ENCODE measurements at regions not wholly inside any gene's neighbourhood (a gene's known extent, or its start where the extent isn't known, plus 50 kb on each side); places are given as distances from the start of the nearest gene placed in this dataset.
"Not testable (repeated sequence)": the region's sequence is repeated elsewhere in the genome, so short reads cannot be mapped to it uniquely, and the experiment has no call there.

DNA sequence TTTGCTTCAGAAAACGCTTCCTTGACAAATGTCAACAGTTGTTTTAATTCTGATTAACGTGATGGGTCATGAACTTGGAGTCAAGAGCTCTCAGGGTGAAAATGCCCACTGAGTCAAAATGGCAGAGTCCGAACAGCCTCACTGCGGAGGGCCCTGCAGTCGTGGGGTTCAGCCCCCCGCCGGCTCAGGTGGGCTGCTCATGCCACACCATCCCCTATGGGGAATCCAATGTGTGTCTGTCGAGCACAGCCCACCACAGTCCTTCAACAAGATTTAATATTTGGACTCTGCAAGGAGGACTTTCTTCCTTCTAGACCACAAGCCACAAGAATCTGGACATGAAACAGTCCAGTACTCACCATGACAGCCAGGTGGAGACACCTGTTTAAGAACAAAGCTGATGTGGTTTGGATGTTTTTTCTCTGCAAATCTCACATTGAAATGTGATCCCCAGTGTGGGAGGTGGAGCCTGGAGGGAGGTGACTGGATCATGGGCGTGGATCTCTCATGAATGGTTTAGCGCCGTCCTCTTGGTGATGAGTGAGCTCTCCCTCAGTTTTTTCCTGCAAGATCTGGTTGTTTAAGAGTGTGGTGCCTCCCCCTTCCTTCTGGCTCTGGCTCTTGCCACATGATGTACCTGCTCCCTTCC is 201.0 kb downstream of the NDUFA10 start:
- Mint-ChIP-seq H3K27ac (no peak overlapping the region), H3K27me3 (ENCODE audit: insufficient read depth) (peaks cover 9% of the 10 kb centered on the region), H3K4me1 (ENCODE audit: low read depth) (no peaks in the 10 kb centered on the region), H3K4me3 (no peak overlapping the region), H3K36me3 (ENCODE audit: low read depth) (no peaks in the 10 kb centered on the region), H3K9me3 (no peaks in the 10 kb centered on the region)
- DNase-seq (ENCODE audit: low spot score) = no peak
- intact Hi-C loops (cut with micrococcal nuclease) = no loop called here

DNA sequence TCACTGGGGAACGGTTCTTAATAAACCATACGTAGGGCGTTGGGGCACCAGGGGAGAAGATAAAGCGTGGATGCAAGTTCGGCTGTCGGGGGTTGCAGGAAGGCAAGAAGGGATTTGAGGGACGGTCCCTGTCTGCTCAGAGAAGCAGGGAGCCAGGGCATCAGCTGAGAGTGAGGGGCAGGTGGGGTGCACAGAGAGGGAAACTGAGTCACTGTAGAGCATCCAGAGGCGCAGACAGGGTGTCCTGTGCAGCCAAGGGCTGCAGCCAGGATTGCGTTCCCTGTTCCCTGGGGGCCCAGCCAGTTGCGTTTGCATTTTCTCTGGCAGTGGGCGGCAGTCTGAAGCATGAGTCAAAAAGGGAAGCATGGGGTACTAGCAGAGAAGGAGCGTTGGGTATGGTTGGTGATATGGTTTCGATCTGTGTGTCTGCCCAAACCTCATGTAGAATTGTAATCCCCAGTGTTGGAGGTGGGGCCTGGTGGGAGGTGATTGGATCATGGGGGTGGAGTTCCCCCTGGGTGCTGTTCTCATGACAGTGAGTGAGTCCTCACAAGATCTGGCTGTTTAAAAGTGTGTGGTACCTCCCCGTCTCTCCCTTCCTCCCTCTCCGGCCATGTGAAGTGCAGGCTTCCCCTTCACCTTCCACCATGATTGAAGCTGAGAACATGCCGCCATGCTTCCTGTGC is 202.9 kb downstream of the NDUFA10 start:
- Mint-ChIP-seq H3K36me3 (ENCODE audit: low read depth) (no peaks in the 10 kb centered on the region), H3K27me3 (ENCODE audit: insufficient read depth) (peaks cover 9% of the 10 kb centered on the region), H3K27ac (no peak overlapping the region), H3K4me3 (no peak overlapping the region), H3K4me1 (ENCODE audit: low read depth) (no peaks in the 10 kb centered on the region), H3K9me3 (no peaks in the 10 kb centered on the region)
- no peak for DNase-seq (ENCODE audit: low spot score)
- intact Hi-C loops (cut with micrococcal nuclease) = no loop called here

DNA sequence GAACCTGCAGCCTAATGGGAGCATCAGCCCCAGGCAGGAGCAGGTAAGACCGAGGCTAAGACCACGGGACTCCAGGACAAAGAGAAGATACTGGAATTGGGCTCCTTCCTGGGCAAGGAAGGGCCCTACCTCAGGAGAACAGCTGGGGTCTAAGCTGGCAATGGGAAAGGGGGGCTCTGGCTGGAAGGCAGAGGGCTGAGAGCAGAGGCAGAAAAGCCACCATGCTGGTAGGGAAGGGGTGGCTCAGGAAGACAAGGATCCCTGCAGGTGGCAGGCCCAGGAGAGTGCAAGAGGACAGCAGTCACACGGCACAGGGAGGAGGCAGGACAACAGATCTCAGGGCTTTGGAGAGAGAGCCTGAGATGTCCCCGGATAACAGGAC is 203.5 kb downstream of the NDUFA10 start:
- intact Hi-C loops (cut with micrococcal nuclease) = no loop called here
- H3K4me3 Mint-ChIP-seq = no peak overlapping the region
- H3K27me3 Mint-ChIP-seq (ENCODE audit: insufficient read depth) = peaks cover 9% of the 10 kb centered on the region
- no peaks in the 10 kb centered on the region for H3K36me3 Mint-ChIP-seq (ENCODE audit: low read depth)
- H3K27ac Mint-ChIP-seq = no peak overlapping the region
- no peak for DNase-seq (ENCODE audit: low spot score)
- H3K9me3 Mint-ChIP-seq = no peaks in the 10 kb centered on the region
- H3K4me1 Mint-ChIP-seq (ENCODE audit: low read depth) = no peaks in the 10 kb centered on the region

DNA sequence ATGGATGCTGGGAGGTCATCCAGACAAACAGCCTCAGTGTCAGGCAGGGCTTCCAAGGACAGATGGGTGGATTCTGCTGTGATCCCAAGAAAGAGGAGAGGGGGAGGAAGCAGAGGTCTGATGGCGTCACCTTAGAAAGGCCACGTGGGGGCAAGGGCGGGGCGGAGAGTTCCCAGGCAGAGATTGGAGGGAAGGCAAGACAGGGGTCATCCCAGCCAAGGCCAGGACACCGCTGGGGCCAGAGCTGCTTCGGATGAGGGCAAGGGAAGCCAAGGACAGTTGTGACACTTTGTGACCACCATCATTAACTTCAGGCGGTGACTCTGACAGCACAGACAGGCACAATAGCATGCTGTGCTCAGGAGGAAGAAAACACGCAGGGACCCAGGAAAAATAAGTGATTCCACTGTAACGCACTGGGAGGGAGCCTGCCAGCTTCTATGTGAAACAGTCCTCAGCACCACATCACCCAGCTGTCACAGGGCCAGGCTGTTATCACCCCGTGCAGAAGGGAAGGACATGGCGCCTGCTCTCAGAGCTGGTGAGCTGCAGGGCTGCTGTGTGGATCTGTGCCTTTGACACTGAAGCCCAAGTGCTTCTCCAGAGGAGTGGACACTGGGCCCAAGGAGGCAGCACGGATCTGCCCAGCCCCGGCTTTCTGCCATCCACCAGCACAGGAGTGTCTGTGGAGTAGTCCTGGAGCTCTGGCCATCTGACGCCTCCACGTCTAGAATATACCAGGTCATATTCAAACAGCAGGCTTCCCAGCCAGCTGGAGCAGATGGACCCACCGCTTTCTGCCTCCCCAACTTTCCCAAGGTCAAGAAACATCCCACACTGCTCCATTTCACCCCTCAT is 204.1 kb downstream of the NDUFA10 start:
- Mint-ChIP-seq H3K4me1 (ENCODE audit: low read depth) (no peaks in the 10 kb centered on the region), H3K36me3 (ENCODE audit: low read depth) (no peaks in the 10 kb centered on the region), H3K27ac (no peak overlapping the region), H3K4me3 (no peak overlapping the region), H3K9me3 (no peaks in the 10 kb centered on the region), H3K27me3 (ENCODE audit: insufficient read depth) (peaks cover 9% of the 10 kb centered on the region)
- DNase-seq (ENCODE audit: low spot score) = no peak
- intact Hi-C loops (cut with micrococcal nuclease) = no loop called here

DNA sequence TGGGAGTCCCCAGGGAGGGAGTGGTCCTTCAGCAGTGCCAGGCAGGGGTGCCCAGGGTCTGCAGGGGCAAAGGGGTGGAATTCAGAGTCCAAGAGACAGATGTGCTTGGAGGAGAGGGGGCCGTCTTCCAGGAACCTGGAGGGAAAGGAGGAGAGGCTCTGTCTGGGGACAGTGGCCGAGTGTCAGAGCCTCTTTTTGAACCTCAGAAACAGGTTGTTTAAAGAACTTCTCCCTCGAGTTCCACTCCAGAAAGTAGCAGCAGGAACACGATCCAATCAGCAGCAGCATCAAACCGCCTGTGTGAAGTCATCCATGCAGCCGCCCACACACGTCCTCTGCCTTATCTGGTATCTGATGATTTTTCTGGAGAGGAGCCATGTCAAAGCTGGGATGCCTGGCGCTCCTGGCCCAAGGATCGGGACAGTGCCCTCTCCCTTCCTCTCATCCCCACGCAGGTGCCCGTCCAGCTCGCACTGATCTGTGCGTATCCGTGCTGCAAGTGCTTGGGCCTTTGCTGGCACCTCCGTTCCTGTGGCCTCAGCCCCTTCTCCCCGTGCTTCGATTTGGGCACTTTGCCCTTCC is 205.1 kb downstream of the NDUFA10 start:
- no peak for DNase-seq (ENCODE audit: low spot score)
- no peak overlapping the region for H3K4me3 Mint-ChIP-seq

DNA sequence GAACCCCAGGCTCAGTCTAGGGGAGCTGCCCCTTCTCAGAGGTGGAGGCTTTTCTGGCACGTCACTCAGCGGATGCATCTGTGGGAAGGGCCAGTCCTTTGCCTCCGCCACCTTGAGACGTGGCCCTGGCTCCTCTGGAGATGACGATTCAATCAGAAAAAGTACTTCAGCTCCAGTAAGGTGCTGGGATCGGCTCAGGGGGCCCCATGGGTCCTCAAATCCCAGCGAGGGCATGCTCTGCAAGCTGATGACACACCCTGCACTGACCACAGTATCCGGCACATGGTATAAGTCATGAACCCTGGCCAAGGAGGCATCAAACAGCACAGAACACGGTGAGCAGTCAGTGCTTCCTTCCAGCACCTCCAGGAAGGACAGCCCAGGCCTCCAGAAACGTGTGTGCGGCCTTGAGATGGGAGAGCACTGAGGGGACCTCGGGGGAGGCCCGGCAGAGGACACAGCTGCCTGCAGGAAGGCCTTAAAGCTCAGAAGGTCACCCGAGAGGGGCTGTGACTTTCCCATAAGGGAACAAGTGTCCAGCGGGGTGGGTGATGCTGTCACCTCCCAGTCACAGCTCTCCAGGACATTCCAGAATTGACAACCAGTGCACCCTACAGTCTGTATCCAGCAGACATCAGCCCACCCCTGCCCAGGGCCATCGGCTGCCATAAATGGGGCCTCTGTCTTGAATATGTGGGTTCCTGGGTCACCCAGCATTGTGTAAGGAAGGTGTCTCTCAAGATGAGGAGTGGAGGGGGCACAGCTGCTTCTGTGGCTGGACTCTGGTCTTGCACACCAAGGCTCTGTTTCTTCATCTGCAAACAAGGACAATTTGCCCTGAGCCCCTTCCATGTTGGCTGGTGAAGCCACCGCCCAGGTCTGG is 205.8 kb downstream of the NDUFA10 start:
- H3K4me3 Mint-ChIP-seq = no peak overlapping the region
- intact Hi-C loops (cut with micrococcal nuclease) = no loop called here
- H3K36me3 Mint-ChIP-seq (ENCODE audit: low read depth) = no peaks in the 10 kb centered on the region
- no peak for DNase-seq (ENCODE audit: low spot score)
- no peaks in the 10 kb centered on the region for H3K9me3 Mint-ChIP-seq
- H3K27ac Mint-ChIP-seq = no peak overlapping the region
- H3K4me1 Mint-ChIP-seq (ENCODE audit: low read depth) = no peaks in the 10 kb centered on the region
- peaks cover 8% of the 10 kb centered on the region for H3K27me3 Mint-ChIP-seq (ENCODE audit: insufficient read depth)

More for the DNA sequence above, 205.1 kb downstream of the NDUFA10 start:
- intact Hi-C loops (cut with micrococcal nuclease) = no loop called here
- H3K36me3 Mint-ChIP-seq (ENCODE audit: low read depth) = no peaks in the 10 kb centered on the region
- no peaks in the 10 kb centered on the region for H3K4me1 Mint-ChIP-seq (ENCODE audit: low read depth)
- H3K27ac Mint-ChIP-seq = no peak overlapping the region
- H3K9me3 Mint-ChIP-seq = no peaks in the 10 kb centered on the region
- H3K27me3 Mint-ChIP-seq (ENCODE audit: insufficient read depth) = peaks cover 9% of the 10 kb centered on the region

DNA sequence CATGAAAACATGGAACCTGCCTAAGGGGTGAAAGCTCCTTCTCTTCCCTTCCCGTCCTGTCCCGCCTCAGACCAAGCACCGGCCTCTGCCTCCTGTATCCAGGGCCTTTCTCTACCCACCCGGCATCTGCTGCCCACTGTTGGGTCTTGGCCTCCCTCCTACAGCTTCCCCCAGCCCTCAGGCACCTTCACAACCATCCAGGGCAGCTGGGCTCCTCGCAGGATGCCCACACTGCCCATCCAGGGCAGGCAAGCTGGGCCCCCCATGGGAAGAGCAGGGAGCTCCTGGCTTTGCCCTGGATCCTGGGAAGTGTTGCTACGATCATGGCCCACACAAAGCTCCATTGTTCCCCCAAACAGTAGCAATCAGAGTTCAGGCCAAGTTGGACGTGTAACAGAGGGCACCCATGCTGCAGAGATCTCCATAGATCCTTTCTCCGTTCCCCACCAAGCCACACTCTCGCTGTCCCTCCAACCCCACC is 206.6 kb downstream of the NDUFA10 start:
- DNase-seq (ENCODE audit: low spot score) = no peak
- no peaks in the 10 kb centered on the region for H3K4me1 Mint-ChIP-seq (ENCODE audit: low read depth)
- H3K9me3 Mint-ChIP-seq = no peaks in the 10 kb centered on the region
- H3K27me3 Mint-ChIP-seq (ENCODE audit: insufficient read depth) = peaks cover 7% of the 10 kb centered on the region
- intact Hi-C loops (cut with micrococcal nuclease) = no loop called here
- no peak overlapping the region for H3K27ac Mint-ChIP-seq
- no peaks in the 10 kb centered on the region for H3K36me3 Mint-ChIP-seq (ENCODE audit: low read depth)
- H3K4me3 Mint-ChIP-seq = no peak overlapping the region

DNA sequence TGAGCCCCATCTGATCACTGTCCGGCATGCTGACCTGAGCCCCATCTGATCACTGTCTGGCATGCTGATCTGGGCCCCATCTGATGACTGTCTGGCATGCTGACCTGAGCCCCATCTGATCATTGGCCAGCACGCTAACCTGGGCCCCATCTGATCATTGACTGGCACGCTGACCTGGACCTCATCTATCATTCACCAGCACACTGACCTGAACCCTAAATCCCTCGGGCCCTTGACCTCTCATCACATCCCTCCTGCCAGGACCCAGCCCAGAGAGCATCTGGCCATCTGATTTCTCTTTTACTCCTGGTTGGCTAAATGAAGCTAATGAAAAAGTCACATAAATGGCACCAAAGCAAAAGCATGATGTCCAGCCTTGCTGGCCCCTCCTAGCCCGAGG is 207.1 kb downstream of the NDUFA10 start:
- Mint-ChIP-seq H3K4me3 (no peak overlapping the region), H3K4me1 (ENCODE audit: low read depth) (no peaks in the 10 kb centered on the region), H3K36me3 (ENCODE audit: low read depth) (no peaks in the 10 kb centered on the region), H3K27ac (no peak overlapping the region), H3K27me3 (ENCODE audit: insufficient read depth) (peaks cover 7% of the 10 kb centered on the region), H3K9me3 (no peaks in the 10 kb centered on the region)
- intact Hi-C loops (cut with micrococcal nuclease) = no loop called here
- no peak for DNase-seq (ENCODE audit: low spot score)

DNA sequence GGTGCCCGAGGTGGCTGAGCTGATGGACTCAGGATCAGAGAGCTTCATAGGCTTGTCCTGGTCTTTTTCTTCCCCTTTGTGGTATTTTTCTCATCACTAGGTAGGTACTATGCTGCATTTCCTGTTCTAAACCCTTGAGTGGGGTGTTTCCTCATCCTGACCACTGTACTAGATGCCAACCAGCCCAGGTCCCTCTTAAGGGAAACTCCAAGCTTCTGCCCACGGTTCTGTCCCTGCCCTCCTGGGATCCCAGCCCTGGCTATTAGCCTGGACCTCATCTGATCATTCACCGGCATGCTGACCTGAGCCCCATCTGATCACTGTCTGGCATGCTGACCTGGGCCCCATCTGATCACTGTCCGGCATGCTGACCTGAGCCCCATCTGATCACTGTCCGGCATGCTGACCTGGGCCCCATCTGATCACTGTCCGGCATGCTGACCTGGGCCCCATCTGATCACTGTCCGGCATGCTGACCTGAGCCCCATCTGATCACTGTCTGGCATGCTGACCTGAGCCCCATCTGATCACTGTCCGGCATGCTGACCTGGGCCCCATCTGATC is 207.6 kb downstream of the NDUFA10 start:
- DNase-seq (ENCODE audit: low spot score); H3K36me3 Mint-ChIP-seq (ENCODE audit: low read depth); H3K4me3 Mint-ChIP-seq; H3K9me3 Mint-ChIP-seq; H3K27me3 Mint-ChIP-seq (ENCODE audit: insufficient read depth); intact Hi-C loops (cut with micrococcal nuclease); H3K4me1 Mint-ChIP-seq (ENCODE audit: low read depth); H3K27ac Mint-ChIP-seq: not testable (repeated sequence)

DNA sequence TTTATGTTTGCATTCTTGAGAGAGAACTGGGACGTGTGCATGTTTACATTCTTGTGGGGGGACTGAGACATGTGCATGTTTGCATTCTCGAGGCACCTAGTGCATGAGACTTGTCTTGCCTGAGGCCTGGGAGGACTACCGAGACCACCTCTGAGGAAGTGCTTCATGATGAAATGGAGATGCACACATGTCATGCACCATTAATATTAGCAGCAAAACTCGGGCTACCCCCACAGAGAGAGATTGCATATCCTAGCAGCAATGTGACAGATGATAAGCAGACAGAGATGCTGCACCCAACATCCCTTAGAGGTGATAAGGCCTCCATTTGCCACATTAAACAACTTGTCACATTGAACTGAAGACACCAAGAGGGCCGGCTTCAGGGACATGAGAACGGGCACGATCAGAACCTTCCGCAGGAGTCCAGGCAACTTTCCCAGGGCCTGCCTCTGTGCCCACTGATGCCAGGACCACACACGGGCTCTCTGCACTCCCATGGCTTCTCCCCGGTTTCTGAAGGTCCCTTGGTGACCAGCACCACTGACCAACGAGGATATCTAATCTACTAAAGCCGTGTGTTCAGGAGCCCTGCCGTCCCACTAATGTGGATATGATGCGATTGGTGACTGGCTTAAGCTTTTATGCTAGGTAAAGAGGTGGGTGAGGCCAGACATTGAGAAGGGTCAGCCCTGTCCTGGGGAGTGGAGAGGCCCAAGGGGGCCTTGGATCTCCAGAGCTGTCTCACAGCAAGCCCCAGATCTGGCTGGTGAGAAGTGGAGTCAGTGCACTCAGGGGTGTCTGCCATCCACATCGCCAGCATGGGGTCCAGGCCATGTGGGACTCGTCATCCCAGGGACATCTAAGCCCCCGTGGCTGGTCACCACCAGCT is 208.3 kb downstream of the NDUFA10 start:
- Mint-ChIP-seq H3K36me3 (ENCODE audit: low read depth) (no peaks in the 10 kb centered on the region), H3K27ac (no peak overlapping the region), H3K27me3 (ENCODE audit: insufficient read depth) (peaks cover 2% of the 10 kb centered on the region), H3K9me3 (no peaks in the 10 kb centered on the region), H3K4me3 (no peak overlapping the region), H3K4me1 (ENCODE audit: low read depth) (no peaks in the 10 kb centered on the region)
- no peak for DNase-seq (ENCODE audit: low spot score)
- intact Hi-C loops (cut with micrococcal nuclease) = no loop called here

DNA sequence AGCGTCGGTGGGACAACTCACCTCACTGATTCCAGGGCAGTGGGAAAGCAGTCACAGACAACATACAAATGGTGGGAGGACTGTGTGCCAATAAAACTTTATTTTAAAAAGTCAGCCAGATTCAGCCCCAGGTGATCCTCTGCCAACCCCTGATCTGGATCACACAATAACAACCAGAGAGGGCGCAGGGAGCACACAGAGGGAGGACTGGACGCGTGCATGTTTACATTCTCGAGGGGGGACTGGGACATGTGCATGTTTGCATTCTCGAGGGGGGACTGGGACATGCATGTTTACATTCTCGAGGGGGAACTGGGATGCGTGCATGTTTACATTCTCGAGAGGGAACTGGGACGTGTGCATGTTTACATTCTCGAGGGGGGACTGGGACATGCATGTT is 209.5 kb downstream of the NDUFA10 start:
- Mint-ChIP-seq H3K9me3 (no peaks in the 10 kb centered on the region), H3K4me3 (no peak overlapping the region), H3K4me1 (ENCODE audit: low read depth) (no peaks in the 10 kb centered on the region), H3K27me3 (ENCODE audit: insufficient read depth) (peaks cover under 1% of the 10 kb centered on the region), H3K36me3 (ENCODE audit: low read depth) (no peaks in the 10 kb centered on the region), H3K27ac (no peak overlapping the region)
- intact Hi-C loops (cut with micrococcal nuclease) = no loop called here
- DNase-seq (ENCODE audit: low spot score) = no peak

All from activated T-helper 1 cell treated with anti-CD3 and anti-CD28 coated beads, Interleukin-12 subunit alpha, Interleukin-12 subunit beta, Interleukin-2, Interleukin-4 antibody, amounts not matched to agents 30 ng/mL and 10 ng/mL and 1 ng/mL, durations not matched to agents 14 hours and 24 hours and 36 hours (primary cell).